BLaER1 (cell line): ENCODE measurements at regions not wholly inside any gene's neighbourhood (a gene's known extent, or its start where the extent isn't known, plus 50 kb on each side); places are given as distances from the start of the nearest gene placed in this dataset.

ENCODE experiments used
- H3K27ac ChIP-seq: shearing (Covaris generic); formaldehyde crosslinking; 2 replicates; pipeline ENCODE4 v1.8.1; 2022
- H3K27me3 ChIP-seq: shearing (Covaris generic); formaldehyde crosslinking; 2 replicates; pipeline ENCODE4 v1.8.1; 2022
- H3K36me3 ChIP-seq: shearing (Covaris generic); formaldehyde crosslinking; 2 replicates; pipeline ENCODE4 v1.8.1; 2022
- H3K4me1 ChIP-seq: shearing (Covaris generic); formaldehyde crosslinking; 2 replicates; pipeline ENCODE4 v1.8.1; 2022
- H3K4me2 ChIP-seq: shearing (Covaris generic); formaldehyde crosslinking; 2 replicates; pipeline ENCODE4 v1.8.1; 2022
- H3K4me3 ChIP-seq: shearing (Covaris generic); formaldehyde crosslinking; 2 replicates; pipeline ENCODE4 v1.8.1; 2022
- H3K9ac ChIP-seq: shearing (Covaris generic); formaldehyde crosslinking; 2 replicates; pipeline ENCODE4 v1.8.1; 2022
- H3K9me3 ChIP-seq: shearing (Covaris generic); formaldehyde crosslinking; 2 replicates; pipeline ENCODE4 v1.8.1; 2022
- H4K20me1 ChIP-seq: shearing (Covaris generic); formaldehyde crosslinking; 2 replicates; pipeline ENCODE4 v1.8.1; 2022
- Cebpa-rat ChIP-seq: shearing (Covaris generic); IDR thresholded peaks from 2 replicates; pipeline ENCODE4 v1.8.1; 2022

DNA sequence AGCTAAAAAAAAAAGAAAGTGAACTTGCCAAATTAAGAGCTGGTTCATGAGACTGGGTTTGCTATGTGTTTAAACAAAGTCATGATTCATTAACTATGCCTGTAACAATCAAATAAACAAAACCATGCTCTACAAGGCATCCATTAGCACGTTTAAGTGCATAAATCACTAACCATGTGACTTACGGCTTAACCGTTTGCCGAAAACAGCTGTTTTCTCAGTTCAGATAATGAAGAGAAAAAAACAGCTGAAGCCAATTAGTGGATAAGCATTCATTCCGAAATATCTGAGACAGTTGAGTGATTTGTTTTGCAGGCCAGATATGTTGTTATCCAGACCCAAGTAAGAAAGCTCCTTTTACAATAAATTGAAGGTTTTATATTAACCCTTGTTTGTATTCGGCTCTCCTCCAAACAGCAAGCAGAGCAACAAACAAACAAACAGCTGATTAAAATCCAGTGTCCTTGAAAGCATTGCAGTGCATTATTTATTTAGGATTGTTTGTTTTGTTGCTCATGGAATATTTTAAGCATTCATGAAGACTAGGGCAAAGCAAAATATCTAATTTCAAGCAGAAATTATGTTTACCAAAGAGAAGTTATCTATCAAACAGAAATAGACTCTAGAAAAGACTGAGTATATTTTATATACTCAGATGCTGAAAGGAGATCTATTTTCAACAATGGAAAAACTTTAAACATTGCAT, 343.5 kb downstream of the RFPL4B start:
- Histone ChIP-seq H3K4me2 (no peak overlapping the region), H3K9ac (no peak overlapping the region), H3K27ac (no peak overlapping the region), H3K9me3 (peaks cover 6% of the 10 kb centered on the region; the same call in 1 of the 2 replicates), H3K27me3 (no peaks in the 10 kb centered on the region), H3K4me1 (no peaks in the 10 kb centered on the region), H3K4me3 (no peak overlapping the region), H4K20me1 (no peaks in the 10 kb centered on the region), H3K36me3 (no peaks in the 10 kb centered on the region)
- TF ChIP-seq Cebpa-rat, result no peak

DNA sequence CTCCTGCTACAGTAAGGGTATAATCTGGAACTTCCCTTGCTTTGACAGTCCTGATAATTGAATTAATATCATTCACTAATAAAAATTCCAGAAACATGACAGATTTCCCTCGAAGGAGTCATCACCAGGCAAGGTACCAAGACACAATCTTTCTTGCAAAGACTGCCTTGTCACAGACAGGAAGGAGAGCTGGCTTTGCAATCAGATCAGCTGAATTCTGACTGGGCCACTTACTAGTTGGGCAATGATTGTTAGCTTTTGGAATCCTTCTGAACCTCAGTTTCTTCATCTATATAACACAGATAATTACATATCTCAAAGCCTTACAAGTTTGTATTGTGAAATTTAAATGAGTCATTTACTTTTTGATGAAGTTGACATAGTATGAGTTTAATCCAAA, 344.2 kb downstream of the RFPL4B start:
- Histone ChIP-seq H3K4me2 (no peak overlapping the region), H3K27ac (no peak overlapping the region), H4K20me1 (no peaks in the 10 kb centered on the region), H3K9ac (no peak overlapping the region), H3K4me1 (no peaks in the 10 kb centered on the region), H3K4me3 (no peak overlapping the region), H3K36me3 (no peaks in the 10 kb centered on the region), H3K9me3 (peaks cover 6% of the 10 kb centered on the region; the same call in 1 of the 2 replicates), H3K27me3 (no peaks in the 10 kb centered on the region)
- no peak for TF ChIP-seq Cebpa-rat

DNA sequence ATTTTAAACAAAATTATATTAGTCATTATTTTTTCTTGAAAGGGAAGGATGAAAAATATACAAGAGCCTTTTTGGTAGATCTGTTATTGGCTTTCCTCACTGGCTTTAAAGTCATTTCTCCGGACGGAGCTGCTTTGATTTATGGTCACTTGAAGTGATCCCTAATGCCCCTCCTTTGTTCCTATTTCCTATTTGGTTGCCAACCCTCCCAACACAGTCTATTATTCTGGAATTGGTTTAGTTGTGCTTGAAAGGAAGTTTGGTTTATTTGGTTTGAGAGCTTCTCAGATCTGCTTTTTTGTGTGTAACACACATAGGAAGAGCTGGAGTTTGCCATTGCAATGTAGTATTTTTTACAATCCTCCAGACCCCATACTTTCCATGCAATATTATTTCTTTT, 347.9 kb downstream of the RFPL4B start:
- TF ChIP-seq Cebpa-rat, result no peak
- Histone ChIP-seq H3K4me3 (no peak overlapping the region), H3K9me3 (no peaks in the 10 kb centered on the region), H3K4me1 (no peaks in the 10 kb centered on the region), H4K20me1 (no peaks in the 10 kb centered on the region), H3K36me3 (no peaks in the 10 kb centered on the region), H3K27ac (no peak overlapping the region), H3K9ac (no peak overlapping the region), H3K4me2 (no peak overlapping the region), H3K27me3 (no peaks in the 10 kb centered on the region)

DNA sequence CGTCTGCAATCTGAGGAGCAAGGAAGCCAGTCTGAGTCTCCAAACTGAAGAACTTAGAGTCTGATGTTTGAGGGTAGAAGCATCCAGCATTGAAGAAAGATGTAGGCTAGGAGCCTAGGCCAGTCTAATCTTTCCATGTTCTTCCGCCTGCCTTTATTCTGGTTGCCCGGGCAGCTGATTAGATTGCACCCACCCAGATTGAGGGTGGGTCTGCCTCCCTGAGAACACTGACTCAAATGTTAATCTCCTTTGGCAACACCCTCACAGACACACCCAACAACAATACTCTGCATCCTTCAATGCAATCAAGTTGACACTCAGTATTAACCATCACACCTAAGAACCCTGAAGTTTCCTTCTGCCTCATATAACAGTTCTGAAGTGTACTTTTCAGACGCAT, 350.1 kb downstream of the RFPL4B start:
- H3K27me3 ChIP-seq, result no peaks in the 10 kb centered on the region
- no peak overlapping the region for H3K4me3 ChIP-seq
- H3K27ac ChIP-seq, result no peak overlapping the region
- TF ChIP-seq Cebpa-rat, result no peak
- no peaks in the 10 kb centered on the region for H3K36me3 ChIP-seq
- no peak overlapping the region for H3K4me2 ChIP-seq
- H3K9ac ChIP-seq, result no peak overlapping the region
- H3K4me1 ChIP-seq, result no peaks in the 10 kb centered on the region
- no peaks in the 10 kb centered on the region for H3K9me3 ChIP-seq
- H4K20me1 ChIP-seq, result no peaks in the 10 kb centered on the region

DNA sequence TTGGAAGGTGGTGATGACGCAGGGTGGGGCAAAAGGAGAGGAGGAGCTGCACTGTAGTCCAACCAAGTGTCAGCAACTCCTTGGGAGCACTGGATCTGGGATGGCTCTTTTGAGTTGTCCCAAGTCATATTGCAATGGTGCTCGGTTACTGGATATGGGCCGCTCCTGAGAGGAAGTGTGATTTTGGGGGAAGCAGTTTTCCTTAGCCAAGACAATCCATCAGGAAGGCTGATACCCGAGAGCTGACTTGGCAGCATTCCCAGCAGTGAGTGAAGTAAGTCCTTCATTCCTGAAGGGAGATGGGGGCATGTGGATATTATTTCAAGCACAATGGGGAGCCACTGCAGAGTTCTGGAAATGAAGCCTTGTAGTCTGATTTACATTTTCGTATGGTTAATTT, 354.1 kb downstream of the RFPL4B start:
- Histone ChIP-seq H3K9me3 (no peaks in the 10 kb centered on the region), H4K20me1 (no peaks in the 10 kb centered on the region), H3K36me3 (no peaks in the 10 kb centered on the region), H3K27ac (no peak overlapping the region), H3K4me3 (no peak overlapping the region), H3K4me2 (no peak overlapping the region), H3K27me3 (no peaks in the 10 kb centered on the region), H3K4me1 (no peaks in the 10 kb centered on the region), H3K9ac (no peak overlapping the region)
- no peak for TF ChIP-seq Cebpa-rat

DNA sequence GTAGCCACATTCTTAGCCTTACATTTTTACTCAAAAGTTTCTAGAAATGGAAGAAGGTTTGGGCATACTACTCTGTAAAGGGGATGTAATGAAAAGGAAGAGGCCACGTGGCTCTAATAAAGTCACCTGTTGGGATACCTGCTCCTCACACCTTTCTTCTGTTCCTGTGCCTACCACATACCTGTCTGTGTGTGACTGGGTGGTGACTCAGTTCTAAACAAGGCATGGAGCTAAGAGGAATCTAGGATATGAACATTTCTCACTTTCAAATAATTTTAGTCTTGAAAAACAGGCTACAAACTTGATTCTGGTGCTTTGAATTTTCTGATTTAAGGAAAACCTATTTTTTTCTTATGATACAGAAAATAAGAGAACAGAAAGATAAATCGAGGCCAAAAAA, 363.6 kb downstream of the RFPL4B start:
- H3K9ac ChIP-seq, result no peak overlapping the region
- no peaks in the 10 kb centered on the region for H4K20me1 ChIP-seq
- no peaks in the 10 kb centered on the region for H3K9me3 ChIP-seq
- no peak overlapping the region for H3K27ac ChIP-seq
- TF ChIP-seq Cebpa-rat, result no peak
- H3K36me3 ChIP-seq, result no peaks in the 10 kb centered on the region
- no peaks in the 10 kb centered on the region for H3K27me3 ChIP-seq
- no peaks in the 10 kb centered on the region for H3K4me1 ChIP-seq
- H3K4me3 ChIP-seq, result no peak overlapping the region
- no peak overlapping the region for H3K4me2 ChIP-seq

DNA sequence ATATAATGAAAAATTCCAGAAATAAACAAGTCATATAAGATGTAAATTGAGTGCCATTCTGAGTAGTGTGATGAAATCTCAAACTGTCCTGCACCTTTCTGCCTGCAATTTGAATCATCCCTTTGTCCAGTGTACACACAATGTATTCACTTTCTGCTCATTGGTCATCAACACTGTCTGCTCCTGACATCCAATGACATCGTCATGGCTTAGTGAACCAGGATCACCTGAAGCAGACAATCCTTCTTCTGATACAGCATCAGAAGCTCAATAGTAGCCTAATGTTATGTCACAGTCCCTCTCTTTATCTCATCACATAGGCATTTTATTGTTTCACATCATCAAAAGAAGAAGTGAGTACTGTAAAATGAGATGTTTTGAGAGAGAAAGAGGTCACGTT, 366.3 kb downstream of the RFPL4B start:
- TF ChIP-seq Cebpa-rat, result no peak
- Histone ChIP-seq H4K20me1 (no peaks in the 10 kb centered on the region), H3K4me2 (no peak overlapping the region), H3K36me3 (no peaks in the 10 kb centered on the region), H3K27ac (no peak overlapping the region), H3K27me3 (no peaks in the 10 kb centered on the region), H3K4me1 (no peaks in the 10 kb centered on the region), H3K9ac (no peak overlapping the region), H3K9me3 (no peaks in the 10 kb centered on the region), H3K4me3 (no peak overlapping the region)

DNA sequence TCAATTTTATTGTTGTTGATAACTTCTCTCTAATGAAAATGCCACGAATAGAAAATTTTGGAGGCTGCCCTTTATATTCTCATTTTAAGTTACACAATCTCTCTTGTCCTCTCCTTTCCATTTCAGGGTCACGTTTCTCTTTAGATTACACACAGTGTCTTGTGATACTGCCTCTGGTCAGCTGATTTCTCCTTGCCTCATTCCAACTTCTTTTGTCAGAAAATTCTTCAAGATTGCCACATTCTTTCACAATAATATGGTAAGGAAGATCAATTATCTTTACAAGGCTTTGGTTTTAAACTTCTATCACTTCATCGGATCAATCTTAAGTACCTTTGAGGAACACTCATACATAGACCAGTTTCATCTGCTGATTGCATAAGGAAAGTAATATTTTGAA, 370.3 kb downstream of the RFPL4B start:
- H3K27ac ChIP-seq, result no peak overlapping the region
- H3K4me3 ChIP-seq, result no peak overlapping the region
- no peaks in the 10 kb centered on the region for H4K20me1 ChIP-seq
- no peaks in the 10 kb centered on the region for H3K27me3 ChIP-seq
- TF ChIP-seq Cebpa-rat, result no peak
- H3K36me3 ChIP-seq, result no peaks in the 10 kb centered on the region
- H3K9ac ChIP-seq, result no peak overlapping the region
- H3K4me2 ChIP-seq, result no peak overlapping the region
- H3K4me1 ChIP-seq, result no peaks in the 10 kb centered on the region
- no peaks in the 10 kb centered on the region for H3K9me3 ChIP-seq

DNA sequence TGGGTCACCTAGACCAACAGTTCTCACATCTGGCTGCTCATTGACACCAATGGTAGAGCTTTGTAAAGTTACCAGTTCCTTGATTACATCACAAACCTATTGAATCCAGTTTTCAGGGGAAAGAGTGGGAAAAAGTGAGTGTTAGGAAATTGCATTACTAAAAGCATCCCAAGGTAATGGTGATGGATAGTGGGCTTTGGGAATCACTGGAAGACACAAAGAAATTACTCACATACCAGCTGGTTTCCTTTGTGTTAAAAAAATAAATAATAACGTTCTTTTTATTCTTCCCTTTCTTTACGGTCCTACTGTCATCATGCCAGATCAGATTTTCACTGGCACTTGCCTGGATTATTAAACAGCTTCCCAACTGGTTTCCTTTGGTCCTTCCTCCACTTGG, 370.7 kb downstream of the RFPL4B start:
- H3K9ac ChIP-seq, result no peak overlapping the region
- H3K4me3 ChIP-seq, result no peak overlapping the region
- H3K36me3 ChIP-seq, result no peaks in the 10 kb centered on the region
- no peaks in the 10 kb centered on the region for H4K20me1 ChIP-seq
- no peaks in the 10 kb centered on the region for H3K4me1 ChIP-seq
- no peaks in the 10 kb centered on the region for H3K27me3 ChIP-seq
- no peak overlapping the region for H3K27ac ChIP-seq
- no peak overlapping the region for H3K4me2 ChIP-seq
- H3K9me3 ChIP-seq, result no peaks in the 10 kb centered on the region
- no peak for TF ChIP-seq Cebpa-rat

DNA sequence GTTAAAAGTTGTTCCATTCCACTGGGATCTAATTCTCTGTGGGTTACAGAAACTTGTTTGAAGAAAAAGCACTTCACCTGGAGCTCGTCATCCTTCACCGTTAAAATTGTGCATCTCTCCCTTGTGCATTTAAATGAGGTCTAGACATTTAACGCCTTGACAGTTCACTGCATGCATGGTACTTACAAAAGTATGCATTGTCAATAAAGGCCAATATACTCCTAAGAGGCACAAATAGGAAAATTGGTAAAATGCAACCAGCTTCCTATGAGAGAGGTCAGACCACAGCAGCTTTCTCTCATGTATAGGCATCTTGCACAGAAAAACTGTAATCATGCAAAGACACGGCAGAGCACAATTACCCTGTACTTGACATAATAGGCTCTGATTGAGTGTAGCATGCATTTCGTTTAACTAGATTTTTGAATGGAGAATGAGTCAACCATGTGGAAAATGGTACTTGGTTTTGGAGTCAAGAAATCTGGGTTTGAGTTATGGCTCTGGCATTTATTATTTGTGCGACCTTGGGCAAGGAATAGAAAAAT, 378.5 kb downstream of the RFPL4B start:
- Histone ChIP-seq H3K4me3 (no peak overlapping the region), H4K20me1 (no peaks in the 10 kb centered on the region), H3K27ac (no peak overlapping the region), H3K4me1 (no peaks in the 10 kb centered on the region), H3K36me3 (no peaks in the 10 kb centered on the region), H3K9ac (no peak overlapping the region), H3K4me2 (no peak overlapping the region), H3K9me3 (no peaks in the 10 kb centered on the region), H3K27me3 (no peaks in the 10 kb centered on the region)
- no peak for TF ChIP-seq Cebpa-rat

DNA sequence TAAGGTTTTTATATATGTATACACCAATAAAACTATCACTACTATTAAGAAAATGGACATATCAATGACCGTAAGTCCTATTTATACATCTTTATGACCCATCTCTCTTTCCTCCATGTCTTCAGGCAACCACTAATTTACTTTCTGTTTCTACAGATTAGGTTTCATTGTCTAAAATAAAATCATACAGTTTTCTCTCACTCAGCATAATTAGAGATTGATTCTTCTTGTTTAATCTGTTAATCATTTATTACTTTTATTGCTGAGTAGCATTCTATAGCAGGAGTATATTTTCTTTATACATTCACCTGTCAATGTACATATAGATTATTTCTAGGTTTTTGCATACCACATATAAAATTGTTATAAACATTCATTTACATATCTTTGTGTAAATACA, 388.0 kb downstream of the RFPL4B start:
- H3K4me1 ChIP-seq, result no peaks in the 10 kb centered on the region
- no peak overlapping the region for H3K4me3 ChIP-seq
- H3K9ac ChIP-seq, result no peak overlapping the region
- H4K20me1 ChIP-seq, result no peaks in the 10 kb centered on the region
- no peak for TF ChIP-seq Cebpa-rat
- no peak overlapping the region for H3K27ac ChIP-seq
- H3K9me3 ChIP-seq, result peaks cover 5% of the 10 kb centered on the region; the same call in 1 of the 2 replicates
- no peaks in the 10 kb centered on the region for H3K27me3 ChIP-seq
- H3K4me2 ChIP-seq, result no peak overlapping the region
- H3K36me3 ChIP-seq, result no peaks in the 10 kb centered on the region
